Natural killer cell (primary cell): ENCODE measurements at regions not wholly inside any gene's neighbourhood (a gene's known extent, or its start where the extent isn't known, plus 50 kb on each side); places are given as distances from the start of the nearest gene placed in this dataset.

Experiments
- ATAC-seq, 3 donors: fragments of 150-1000 bp in 2 of 3; fragments of 200-7000 bp in 1 of 3; cut with Tn5 transposase; 1 replicate in 1 of 3; 2 replicates in 2 of 3; pipeline ENCODE4 v1.10.0; 2021; ENCODE audit warnings: mild to moderate bottlenecking in 2 of 3, moderate library complexity in 2 of 3
- DNase-seq, 2 donors: peaks; one replicate each; pipeline versions ENCODE4 v3.0.0 to v3.0.0-alpha.2; 2013 to 2021; ENCODE audit warnings: mixed read lengths in 1 of 2
- H3K27ac ChIP-seq: one replicate; pipeline ENCODE4 v1.5.1; 2013; ENCODE audit warnings: mild to moderate bottlenecking, low read length
- H3K27me3 ChIP-seq: one replicate; pipeline ENCODE4 v1.6.1; 2013; ENCODE audit warnings: low read length; ENCODE audit not compliant: control insufficient read depth, insufficient read depth
- H3K36me3 ChIP-seq: one replicate; pipeline ENCODE4 v1.6.1; 2013; ENCODE audit warnings: low read length; ENCODE audit not compliant: control insufficient read depth, insufficient read depth
- H3K4me1 ChIP-seq: one replicate; pipeline ENCODE4 v1.6.1; 2013; ENCODE audit warnings: low read length; ENCODE audit not compliant: control insufficient read depth, insufficient read depth
- H3K4me3 ChIP-seq: one replicate; pipeline ENCODE4 v1.5.1; 2013; ENCODE audit warnings: low read length
- H3K9me3 ChIP-seq: one replicate; pipeline ENCODE4 v1.6.1; 2013; ENCODE audit warnings: low read length; ENCODE audit not compliant: control insufficient read depth, insufficient read depth
- H3K27ac Mint-ChIP-seq, 2 donors: one replicate each; pipeline ENCODE4 v1.8.0; 2022; ENCODE audit warnings: mild to moderate bottlenecking in 2 of 2, mixed read lengths in 2 of 2, moderate library complexity in 1 of 2
- H3K27me3 Mint-ChIP-seq, 2 donors: one replicate each; pipeline ENCODE4 v1.8.0; 2022; ENCODE audit warnings: low read depth in 2 of 2, mixed read lengths in 2 of 2
- H3K36me3 Mint-ChIP-seq: one replicate; pipeline ENCODE4 v1.8.0; 2022; ENCODE audit warnings: mixed read lengths
- H3K4me1 Mint-ChIP-seq, 2 donors: one replicate each; pipeline ENCODE4 v1.8.0; 2022; ENCODE audit warnings: mixed read lengths in 2 of 2
- H3K4me3 Mint-ChIP-seq: one replicate; pipeline ENCODE4 v1.8.0; 2022; ENCODE audit warnings: mild to moderate bottlenecking, moderate library complexity, mixed read lengths
- H3K9me3 Mint-ChIP-seq, 2 donors: one replicate each; pipeline ENCODE4 v1.8.0; 2022; ENCODE audit warnings: mixed read lengths in 2 of 2
- WGBS: methylation state at CpG from one replicate; pipeline ENCODE4 v1.1.7; 2013; ENCODE audit warnings: missing lambda C conversion rate; ENCODE audit not compliant: insufficient coverage; 5-methylcytosine and 5-hydroxymethylcytosine counted together
- intact Hi-C: fragments of 100-400 bp; cut with micrococcal nuclease; formaldehyde crosslinking; loops from one replicate; pipeline ENCODE4 v1.14.2; 2022
- TF ChIP-seq, protein P1 (sequence below): fragments of 200-600 bp; IDR thresholded peaks from one replicate; pipeline ENCODE4 v1.8.0; 2022; ENCODE audit warnings: antibody characterized with exemption

DNA sequence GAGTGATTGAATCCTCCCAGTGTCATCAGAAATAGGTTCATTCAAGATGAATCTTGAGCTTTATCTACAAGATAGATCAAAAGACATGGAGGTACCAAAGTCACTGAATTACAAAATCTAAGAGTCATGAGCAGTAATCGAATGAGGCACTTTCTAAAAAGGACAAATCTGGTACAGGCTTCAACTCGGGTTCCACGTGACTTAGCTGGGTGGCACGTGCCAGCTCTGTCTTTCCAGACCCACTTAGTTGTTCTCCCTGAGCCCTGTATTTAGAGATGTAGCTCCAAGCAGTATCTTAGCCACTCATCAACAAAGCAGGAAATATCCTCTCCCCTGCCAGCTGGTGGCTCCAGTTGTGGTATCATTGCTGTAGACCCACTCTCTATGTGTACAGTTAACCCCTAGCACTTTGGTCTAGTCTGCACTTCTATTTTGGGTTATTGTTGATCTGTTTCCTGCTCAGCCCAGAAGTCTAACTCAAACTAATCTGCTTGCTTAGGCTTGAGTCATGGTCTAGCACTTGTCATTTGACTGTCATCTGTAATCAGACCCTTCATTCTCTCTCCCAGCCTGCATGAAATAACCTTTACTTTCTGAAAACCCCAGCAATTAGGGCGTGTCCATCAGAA lies 528.7 kb downstream of the ETS1 start:
- Histone ChIP-seq H3K36me3 (no peaks in the 10 kb centered on the region), H3K9me3 (no peaks in the 10 kb centered on the region), H3K4me3 (no peak overlapping the region), H3K27ac (no peak overlapping the region), H3K27me3 (no peaks in the 10 kb centered on the region), H3K4me1 (peaks cover 10% of the 10 kb centered on the region)
- TF ChIP-seq, protein P1, sequence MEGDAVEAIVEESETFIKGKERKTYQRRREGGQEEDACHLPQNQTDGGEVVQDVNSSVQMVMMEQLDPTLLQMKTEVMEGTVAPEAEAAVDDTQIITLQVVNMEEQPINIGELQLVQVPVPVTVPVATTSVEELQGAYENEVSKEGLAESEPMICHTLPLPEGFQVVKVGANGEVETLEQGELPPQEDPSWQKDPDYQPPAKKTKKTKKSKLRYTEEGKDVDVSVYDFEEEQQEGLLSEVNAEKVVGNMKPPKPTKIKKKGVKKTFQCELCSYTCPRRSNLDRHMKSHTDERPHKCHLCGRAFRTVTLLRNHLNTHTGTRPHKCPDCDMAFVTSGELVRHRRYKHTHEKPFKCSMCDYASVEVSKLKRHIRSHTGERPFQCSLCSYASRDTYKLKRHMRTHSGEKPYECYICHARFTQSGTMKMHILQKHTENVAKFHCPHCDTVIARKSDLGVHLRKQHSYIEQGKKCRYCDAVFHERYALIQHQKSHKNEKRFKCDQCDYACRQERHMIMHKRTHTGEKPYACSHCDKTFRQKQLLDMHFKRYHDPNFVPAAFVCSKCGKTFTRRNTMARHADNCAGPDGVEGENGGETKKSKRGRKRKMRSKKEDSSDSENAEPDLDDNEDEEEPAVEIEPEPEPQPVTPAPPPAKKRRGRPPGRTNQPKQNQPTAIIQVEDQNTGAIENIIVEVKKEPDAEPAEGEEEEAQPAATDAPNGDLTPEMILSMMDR = no peak
- WGBS = 83% methylated on average over 5 of the region's 5 CpGs
- no peak overlapping the region for H3K4me3 Mint-ChIP-seq
- intact Hi-C loops = no loop called here
- peaks cover 6% of the 10 kb centered on the region for H3K36me3 Mint-ChIP-seq
- peak; percentile 31 to 57 (median 38) for ATAC-seq
- no peaks in the 10 kb centered on the region for H3K27me3 Mint-ChIP-seq
- H3K9me3 Mint-ChIP-seq = no peaks in the 10 kb centered on the region
- H3K4me1 Mint-ChIP-seq = peaks cover 15 to 24% of the 10 kb centered on the region in 2 donors
- H3K27ac Mint-ChIP-seq = no peak overlapping the region
- no peak for DNase-seq

DNA sequence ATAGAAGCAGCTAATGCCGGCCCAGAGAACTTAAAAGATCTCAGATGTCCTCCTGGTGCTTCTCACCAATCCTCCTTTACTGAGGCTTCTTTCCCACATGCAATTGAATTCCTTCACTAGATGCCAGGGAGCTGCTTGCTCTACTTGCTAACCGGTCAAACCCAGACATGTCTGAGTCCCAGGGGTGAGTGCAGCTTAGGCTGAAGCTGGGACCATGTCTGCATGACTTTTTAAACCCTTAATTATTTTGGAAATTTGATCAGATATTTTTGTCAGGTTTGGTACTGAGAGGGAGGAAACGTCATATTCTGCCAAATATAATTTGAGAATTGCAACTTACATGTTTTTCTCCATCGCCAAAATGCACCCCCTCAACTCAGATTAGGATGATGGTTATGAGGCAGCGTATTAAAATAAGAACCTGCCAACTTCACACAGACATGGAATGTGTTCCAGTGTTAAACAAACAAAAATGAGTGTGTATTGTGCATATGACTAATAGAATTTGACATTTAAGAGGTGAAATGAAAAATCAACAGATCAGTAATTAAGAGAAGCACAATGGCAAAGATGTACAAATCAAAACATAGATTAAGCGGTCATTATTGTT lies 529.5 kb downstream of the ETS1 start:
- H3K27me3 ChIP-seq = no peaks in the 10 kb centered on the region
- Mint-ChIP-seq H3K36me3 (no peaks in the 10 kb centered on the region), H3K27ac (peak overlapping the region in 1 of 2 donors; percentile 13), H3K27me3 (no peaks in the 10 kb centered on the region), H3K4me1 (peaks cover 23 to 32% of the 10 kb centered on the region in 2 donors), H3K9me3 (no peaks in the 10 kb centered on the region), H3K4me3 (no peak overlapping the region)
- H3K27ac ChIP-seq = no peak overlapping the region
- 93% methylated on average over 2 of the region's 6 CpGs for WGBS
- H3K4me1 ChIP-seq = peaks cover 17% of the 10 kb centered on the region
- H3K4me3 ChIP-seq = no peak overlapping the region
- intact Hi-C loops = no loop called here
- no peak for ATAC-seq
- no peaks in the 10 kb centered on the region for H3K9me3 ChIP-seq
- no peaks in the 10 kb centered on the region for H3K36me3 ChIP-seq
- TF ChIP-seq, protein P1 = no peak
- no peak for DNase-seq

DNA sequence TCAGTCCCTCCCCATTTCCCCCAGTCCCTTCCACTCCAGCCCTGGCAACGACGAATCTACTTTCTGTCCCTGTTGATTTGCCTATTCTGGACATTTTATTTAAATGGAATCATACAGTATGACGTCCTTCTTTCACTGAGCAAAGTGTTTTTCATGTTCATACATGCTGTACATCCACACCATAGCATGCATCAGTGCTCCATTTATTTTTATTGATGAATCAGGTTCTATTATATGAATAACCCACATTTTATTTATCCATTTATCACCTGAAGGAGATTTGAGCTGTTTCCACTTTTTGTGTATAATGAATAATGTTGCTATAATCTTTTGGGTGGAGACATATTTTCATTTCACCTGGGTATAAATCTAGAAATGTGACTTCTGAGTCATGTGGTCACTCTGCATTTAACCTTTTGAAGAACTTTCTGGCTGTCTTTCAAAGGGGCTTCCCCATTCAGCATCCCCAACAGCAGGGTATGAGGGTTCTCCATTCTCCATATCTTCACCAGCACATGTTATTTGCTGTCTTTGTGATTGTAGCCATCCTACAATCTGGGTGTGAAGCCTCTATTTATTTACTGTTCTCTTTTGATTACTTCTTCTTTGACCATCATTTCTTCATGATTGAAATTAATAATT lies 531.7 kb downstream of the ETS1 start:
- peaks cover 44 to 54% of the 10 kb centered on the region in 2 donors for H3K4me1 Mint-ChIP-seq
- Histone ChIP-seq H3K4me3 (no peak overlapping the region), H3K27ac (no peak overlapping the region), H3K36me3 (no peaks in the 10 kb centered on the region), H3K9me3 (no peaks in the 10 kb centered on the region), H3K27me3 (no peaks in the 10 kb centered on the region), H3K4me1 (peaks cover 29% of the 10 kb centered on the region)
- peak overlapping the region; percentile 73 to 92 for H3K27ac Mint-ChIP-seq
- H3K27me3 Mint-ChIP-seq = no peaks in the 10 kb centered on the region
- H3K9me3 Mint-ChIP-seq = no peaks in the 10 kb centered on the region
- no peaks in the 10 kb centered on the region for H3K36me3 Mint-ChIP-seq
- TF ChIP-seq, protein P1 = no peak
- no peak for ATAC-seq
- WGBS = 92% methylated on average over 3 of the region's 3 CpGs
- H3K4me3 Mint-ChIP-seq = peak overlapping the region; percentile 63
- intact Hi-C loops = no loop called here
- DNase-seq = no peak
